ENCODE measurements at regions not wholly inside any gene's neighbourhood (a gene's known extent, or its start where the extent isn't known, plus 50 kb on each side); places are given as distances from the start of the nearest gene placed in this dataset.
"Not testable (repeated sequence)": the region's sequence is repeated elsewhere in the genome, so short reads cannot be mapped to it uniquely, and the experiment has no call there.

DNA sequence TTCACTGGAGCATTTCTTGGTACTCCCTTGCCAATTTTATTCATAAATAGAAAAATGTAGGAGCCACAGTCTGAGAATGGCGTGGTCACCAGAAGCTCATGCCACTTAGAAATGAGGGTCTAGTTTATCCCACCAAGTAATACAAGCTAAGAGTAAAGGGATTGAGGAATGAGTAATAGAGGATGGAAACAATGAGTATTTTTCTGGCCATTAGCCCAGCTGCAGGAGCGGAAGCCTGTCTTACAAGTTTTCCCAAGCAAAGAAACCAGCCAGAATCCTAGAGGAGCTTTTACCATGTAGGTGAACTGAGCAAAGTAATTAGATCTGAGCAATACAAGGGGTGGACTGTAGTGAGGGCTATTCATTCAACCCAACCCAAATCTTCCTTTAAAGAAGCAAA lies 160.7 kb upstream of the NPY2R start:
- H3K36me3 ChIP-seq (ENCODE audit: control insufficient read depth in 2 of 2, extremely low read depth in 1 of 2, insufficient read depth in 2 of 2, low read length in 2 of 2), result no peaks in the 10 kb centered on the region
- H3K27me3 ChIP-seq (ENCODE audit: control insufficient read depth in 2 of 2, insufficient read depth in 2 of 2, low read length in 2 of 2), result no peaks in the 10 kb centered on the region
- H3K9ac ChIP-seq (replicated peaks; ENCODE audit: extremely low read depth, insufficient read depth, low read length), result no peak overlapping the region
- FAIRE-seq (peak; percentile 67), DNase-seq (ENCODE audit: low read depth, low spot score) (peak; percentile 94)
- peaks cover 12% of the 10 kb centered on the region for H3K4me1 ChIP-seq (ENCODE audit: control insufficient read depth, extremely low read depth, insufficient read depth, low read length)
- H3K4me2 ChIP-seq (ENCODE audit: insufficient read depth, low read length), result no peak overlapping the region
- no peak overlapping the region for H2AFZ ChIP-seq (ENCODE audit: low read depth, low read length)
- CTCF ChIA-PET, result interaction anchor here (0.6 to 1.9 kb wide), 7 partner anchors 8 to 80 kb away, joined by 3 to 9 read pairs (median 4); no protein-coding TSS in a partner anchor
- dilution Hi-C loops (cut with MboI; ENCODE audit: extremely low pct_ligation_motif_present, low sequenced_read_pairs), result no loop called here
- peak overlapping the region; percentile 38 for H3K27ac ChIP-seq (ENCODE audit: insufficient read depth, low read depth, low read length)
- TF ChIP-seq JUN (IDR thresholded peaks at IDR 0.05; ENCODE audit: borderline replicate concordance, insufficient read depth, insufficient read length, low read depth) (peak; percentile 67), FOS (IDR thresholded peaks at IDR 0.05; ENCODE audit: borderline replicate concordance, insufficient read depth, low read length) (peak; percentile 54)
- TF ChIP-seq, protein P1, sequence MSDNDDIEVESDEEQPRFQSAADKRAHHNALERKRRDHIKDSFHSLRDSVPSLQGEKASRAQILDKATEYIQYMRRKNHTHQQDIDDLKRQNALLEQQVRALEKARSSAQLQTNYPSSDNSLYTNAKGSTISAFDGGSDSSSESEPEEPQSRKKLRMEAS (IDR thresholded peaks at IDR 0.05; ENCODE audit: insufficient read depth, insufficient read length), result no peak
- no peaks in the 10 kb centered on the region for H4K20me1 ChIP-seq (replicated peaks; ENCODE audit: control insufficient read depth, extremely low read depth, insufficient read depth, low read length)
- intact Hi-C loops (cut with micrococcal nuclease), result no loop called here
- POLR2A ChIA-PET, result no interaction called here
- no TSS peak for BruUV-seq (replicated peaks)
- no peaks in the 10 kb centered on the region for H3K9me1 ChIP-seq (replicated peaks; ENCODE audit: control insufficient read depth, extremely low read depth, insufficient read depth, low read length)
- H3K9me3 ChIP-seq (replicated peaks; ENCODE audit: control insufficient read depth, insufficient read depth, low read length), result no peaks in the 10 kb centered on the region
- no peak overlapping the region for H3K4me3 ChIP-seq (replicated peaks in 1 of 3; ENCODE audit: insufficient read depth in 1 of 3, low read depth in 1 of 3, low read length in 3 of 3)
- H3K79me2 ChIP-seq (ENCODE audit: control insufficient read depth, insufficient read depth, low read length), result no peaks in the 10 kb centered on the region

DNA sequence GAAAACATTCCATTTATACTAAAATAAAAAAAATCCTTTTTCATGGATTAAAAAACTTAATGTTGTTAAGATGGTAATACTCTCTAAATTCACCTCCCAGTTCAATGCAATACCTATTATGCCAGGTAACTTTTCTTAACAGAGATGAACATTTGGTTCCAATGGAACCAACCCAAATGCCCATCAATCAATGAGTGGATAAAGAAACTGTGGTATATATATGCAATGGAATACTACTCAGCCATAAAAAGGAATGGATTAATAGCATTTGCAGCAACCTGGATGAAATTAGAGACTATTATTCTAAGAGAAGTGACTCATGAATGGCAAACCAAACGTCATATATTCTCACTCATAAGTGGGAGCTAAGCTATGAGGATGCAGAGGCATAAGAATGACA lies 154.4 kb upstream of the NPY2R start:
- CTCF ChIA-PET; DNase-seq (ENCODE audit: low read depth, low spot score); H4K20me1 ChIP-seq (replicated peaks; ENCODE audit: control insufficient read depth, extremely low read depth, insufficient read depth, low read length); H3K4me2 ChIP-seq (ENCODE audit: insufficient read depth, low read length); H3K4me1 ChIP-seq (ENCODE audit: control insufficient read depth, extremely low read depth, insufficient read depth, low read length); H3K36me3 ChIP-seq (ENCODE audit: control insufficient read depth in 2 of 2, extremely low read depth in 1 of 2, insufficient read depth in 2 of 2, low read length in 2 of 2); dilution Hi-C loops (cut with MboI; ENCODE audit: extremely low pct_ligation_motif_present, low sequenced_read_pairs); POLR2A ChIA-PET; H3K79me2 ChIP-seq (ENCODE audit: control insufficient read depth, insufficient read depth, low read length); H3K4me3 ChIP-seq (replicated peaks in 1 of 3; ENCODE audit: insufficient read depth in 1 of 3, low read depth in 1 of 3, low read length in 3 of 3); H3K27me3 ChIP-seq (ENCODE audit: control insufficient read depth in 2 of 2, insufficient read depth in 2 of 2, low read length in 2 of 2); H3K9ac ChIP-seq (replicated peaks; ENCODE audit: extremely low read depth, insufficient read depth, low read length); BruUV-seq (replicated peaks); H3K9me1 ChIP-seq (replicated peaks; ENCODE audit: control insufficient read depth, extremely low read depth, insufficient read depth, low read length); H2AFZ ChIP-seq (ENCODE audit: low read depth, low read length); FAIRE-seq; H3K9me3 ChIP-seq (replicated peaks; ENCODE audit: control insufficient read depth, insufficient read depth, low read length); intact Hi-C loops (cut with micrococcal nuclease); H3K27ac ChIP-seq (ENCODE audit: insufficient read depth, low read depth, low read length): not testable (repeated sequence)
